ENCODE measurements at regions not wholly inside any gene's neighbourhood (a gene's known extent, or its start where the extent isn't known, plus 50 kb on each side); places are given as distances from the start of the nearest gene placed in this dataset.

GRCh38 chr2:221312634-221313033 lies 259.5 kb downstream of the EPHA4 start:
- TF ChIP-seq, protein P1, sequence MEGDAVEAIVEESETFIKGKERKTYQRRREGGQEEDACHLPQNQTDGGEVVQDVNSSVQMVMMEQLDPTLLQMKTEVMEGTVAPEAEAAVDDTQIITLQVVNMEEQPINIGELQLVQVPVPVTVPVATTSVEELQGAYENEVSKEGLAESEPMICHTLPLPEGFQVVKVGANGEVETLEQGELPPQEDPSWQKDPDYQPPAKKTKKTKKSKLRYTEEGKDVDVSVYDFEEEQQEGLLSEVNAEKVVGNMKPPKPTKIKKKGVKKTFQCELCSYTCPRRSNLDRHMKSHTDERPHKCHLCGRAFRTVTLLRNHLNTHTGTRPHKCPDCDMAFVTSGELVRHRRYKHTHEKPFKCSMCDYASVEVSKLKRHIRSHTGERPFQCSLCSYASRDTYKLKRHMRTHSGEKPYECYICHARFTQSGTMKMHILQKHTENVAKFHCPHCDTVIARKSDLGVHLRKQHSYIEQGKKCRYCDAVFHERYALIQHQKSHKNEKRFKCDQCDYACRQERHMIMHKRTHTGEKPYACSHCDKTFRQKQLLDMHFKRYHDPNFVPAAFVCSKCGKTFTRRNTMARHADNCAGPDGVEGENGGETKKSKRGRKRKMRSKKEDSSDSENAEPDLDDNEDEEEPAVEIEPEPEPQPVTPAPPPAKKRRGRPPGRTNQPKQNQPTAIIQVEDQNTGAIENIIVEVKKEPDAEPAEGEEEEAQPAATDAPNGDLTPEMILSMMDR (IDR thresholded peaks at IDR 0.05) = no peak
- TF ChIP-seq POLR2A (IDR thresholded peaks at IDR 0.05) = no peak

All from thyroid gland (tissue), 4 donors.